GM12878 (cell line): ENCODE measurements at regions not wholly inside any gene's neighbourhood (a gene's known extent, or its start where the extent isn't known, plus 50 kb on each side); places are given as distances from the start of the nearest gene placed in this dataset.

Source experiments
- ATF2 ChIP-seq: IDR thresholded peaks from 2 replicates; pipeline ENCODE4 v1.6.1; 2012; ENCODE audit warnings: low read length, inconsistent platforms
- ATF3 ChIP-seq: IDR thresholded peaks from 2 replicates; pipeline ENCODE4 v1.6.1; 2011; ENCODE audit warnings: low read depth, mild to moderate bottlenecking, low read length, moderate library complexity, borderline replicate concordance; ENCODE audit errors: extremely low read depth
- BACH1 ChIP-seq: fragments of 450-650 bp; IDR thresholded peaks from 2 replicates; pipeline ENCODE4 v1.6.1; 2017; ENCODE audit warnings: mild to moderate bottlenecking, borderline replicate concordance
- CEBPZ ChIP-seq: fragments of 150-350 bp; IDR thresholded peaks from 2 replicates; pipeline ENCODE4 v1.6.1; 2016; ENCODE audit warnings: low read depth, low read length
- DPF2 ChIP-seq: fragments of 450-650 bp; IDR thresholded peaks from 2 replicates; pipeline ENCODE4 v1.6.1; 2017; ENCODE audit warnings: mild to moderate bottlenecking
- HCFC1 ChIP-seq: fragments of 150-350 bp; IDR thresholded peaks from 2 replicates; pipeline ENCODE4 v1.6.1; 2014; ENCODE audit warnings: low read length
- RUNX3 ChIP-seq: IDR thresholded peaks from 2 replicates; pipeline ENCODE4 v1.6.1; 2012; ENCODE audit warnings: low read length, inconsistent platforms
- SKIL ChIP-seq: fragments of 450-650 bp; IDR thresholded peaks from 2 replicates; pipeline ENCODE4 v1.6.1; 2017; ENCODE audit warnings: mild to moderate bottlenecking, low read depth, inconsistent platforms; ENCODE audit not compliant: poor library complexity, severe bottlenecking
- STAT1 ChIP-seq: fragments of 450-650 bp; conservative IDR thresholded peaks from 2 replicates; pipeline ENCODE4 v1.6.1; 2014; ENCODE audit warnings: antibody characterized with exemption, mild to moderate bottlenecking
- TAF1 ChIP-seq: IDR thresholded peaks from 2 replicates; pipeline ENCODE4 v1.6.1; 2011; ENCODE audit warnings: mild to moderate bottlenecking, low read depth, low read length, borderline replicate concordance
- USF2 ChIP-seq: IDR thresholded peaks from 2 replicates; pipeline ENCODE4 v1.6.1; 2011; ENCODE audit warnings: low read depth, low read length, improper control_type of control experiment, borderline replicate concordance
- ZBTB4 ChIP-seq: fragments of 450-650 bp; formaldehyde crosslinking; IDR thresholded peaks from 2 replicates; pipeline ENCODE4 v1.4.0; 2022; ENCODE audit warnings: mild to moderate bottlenecking, moderate library complexity
- ZNF687 ChIP-seq: fragments of 450-650 bp; IDR thresholded peaks from 2 replicates; pipeline ENCODE4 v1.6.1; 2017; ENCODE audit warnings: mild to moderate bottlenecking, moderate library complexity

- TF ChIP-seq ZBTB4 (CRISPR knock-in tag) (no peak), HCFC1 (no peak), RUNX3 (peak; percentile 87), SKIL (peak; percentile 84), ATF2 (peak; percentile 91), TAF1 (no peak), DPF2 (peak; percentile 95), ZNF687 (peak; percentile 98), STAT1 (no peak), CEBPZ (no peak), ATF3 (no peak), USF2 (no peak), BACH1 (peak; percentile 65; the same call in 1 of the 2 replicates)
Measured at GRCh38 chrX:39874202-39874816, 223.4 kb downstream of the BCOR start (continued).
